ENCODE measurements at regions not wholly inside any gene's neighbourhood (a gene's known extent, or its start where the extent isn't known, plus 50 kb on each side); places are given as distances from the start of the nearest gene placed in this dataset.

- no peak for DNase-seq (ENCODE audit: low read depth)
- no peak for TF ChIP-seq CTCF (IDR thresholded peaks at IDR 0.05; ENCODE audit: insufficient read depth, low read length)
- H3K4me3 ChIP-seq (ENCODE audit: low read depth, low read length): no peak overlapping the region
These were observed 1304.9 kb downstream of the TMEM121 start for GRCh38 chr14:106831322-106831720.

- no peak for TF ChIP-seq CTCF (IDR thresholded peaks at IDR 0.05; ENCODE audit: insufficient read depth, low read length)
- no peak for DNase-seq (ENCODE audit: low read depth)
- H3K4me3 ChIP-seq (ENCODE audit: low read depth, low read length): no peak overlapping the region
These were observed 1311.5 kb downstream of the TMEM121 start for GRCh38 chr14:106837870-106838269.

GRCh38 chr14:106838991-106839769 lies 1312.8 kb downstream of the TMEM121 start:
- no peak overlapping the region for H3K4me3 ChIP-seq (ENCODE audit: low read depth, low read length)
- TF ChIP-seq CTCF (IDR thresholded peaks at IDR 0.05; ENCODE audit: insufficient read depth, low read length): no peak
- DNase-seq (ENCODE audit: low read depth): no peak

GRCh38 chr14:106840258-106840657 lies 1313.9 kb downstream of the TMEM121 start:
- no peak for DNase-seq (ENCODE audit: low read depth)
- no peak overlapping the region for H3K4me3 ChIP-seq (ENCODE audit: low read depth, low read length)
- TF ChIP-seq CTCF (IDR thresholded peaks at IDR 0.05; ENCODE audit: insufficient read depth, low read length): no peak

GRCh38 chr14:106840991-106841390 lies 1314.6 kb downstream of the TMEM121 start:
- no peak for TF ChIP-seq CTCF (IDR thresholded peaks at IDR 0.05; ENCODE audit: insufficient read depth, low read length)
- H3K4me3 ChIP-seq (ENCODE audit: low read depth, low read length): no peak overlapping the region
- DNase-seq (ENCODE audit: low read depth): no peak

GRCh38 chr14:106841701-106842100 lies 1315.3 kb downstream of the TMEM121 start:
- no peak for TF ChIP-seq CTCF (IDR thresholded peaks at IDR 0.05; ENCODE audit: insufficient read depth, low read length)
- no peak overlapping the region for H3K4me3 ChIP-seq (ENCODE audit: low read depth, low read length)
- DNase-seq (ENCODE audit: low read depth): no peak

- no peak overlapping the region for H3K4me3 ChIP-seq (ENCODE audit: low read depth, low read length)
- DNase-seq (ENCODE audit: low read depth): no peak
- no peak for TF ChIP-seq CTCF (IDR thresholded peaks at IDR 0.05; ENCODE audit: insufficient read depth, low read length)
These were observed 1316.3 kb downstream of the TMEM121 start for GRCh38 chr14:106842687-106843086.
